ENCODE measurements at regions not wholly inside any gene's neighbourhood (a gene's known extent, or its start where the extent isn't known, plus 50 kb on each side); places are given as distances from the start of the nearest gene placed in this dataset.
"Not testable (repeated sequence)": the region's sequence is repeated elsewhere in the genome, so short reads cannot be mapped to it uniquely, and the experiment has no call there.

- Mint-ChIP-seq H3K27ac (no peak overlapping the region), H3K4me3 (no peak overlapping the region), H3K27me3 (no peaks in the 10 kb centered on the region), H3K4me1 (ENCODE audit: low read depth) (no peaks in the 10 kb centered on the region), H3K9me3 (no peaks in the 10 kb centered on the region), H3K36me3 (ENCODE audit: low read depth) (no peaks in the 10 kb centered on the region)
- intact Hi-C loops (cut with micrococcal nuclease) = no loop called here
- TF ChIP-seq CTCF (IDR thresholded peaks at IDR 0.05) = no peak
- POLR2A ChIA-PET = no interaction called here
- DNase-seq = no peak
- no peak for ATAC-seq
- CTCF ChIA-PET = no interaction called here
Measured at GRCh38 chr14:105622329-105622955, 96.1 kb downstream of the TMEM121 start.

GRCh38 chr14:105623178-105623577 is 96.8 kb downstream of the TMEM121 start:
- intact Hi-C loops (cut with micrococcal nuclease); POLR2A ChIA-PET; CTCF ChIA-PET: not testable (repeated sequence)

DNA sequence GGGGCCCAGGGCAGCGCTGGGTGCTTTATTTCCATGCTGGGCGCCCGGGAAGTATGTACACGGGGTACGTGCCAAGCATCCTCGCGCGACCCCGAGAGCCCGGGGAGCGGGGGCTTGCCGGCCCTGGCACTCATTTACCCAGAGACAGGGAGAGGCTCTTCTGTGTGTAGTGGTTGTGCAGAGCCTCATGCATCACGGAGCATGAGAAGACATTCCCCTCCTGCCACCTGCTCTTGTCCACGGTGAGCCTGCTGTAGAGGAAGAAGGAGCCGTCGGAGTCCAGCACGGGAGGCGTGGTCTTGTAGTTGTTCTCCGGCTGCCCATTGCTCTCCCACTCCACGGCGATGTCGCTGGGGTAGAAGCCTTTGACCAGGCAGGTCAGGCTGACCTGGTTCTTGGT is 98.0 kb downstream of the TMEM121 start:
- H3K4me1 Mint-ChIP-seq (ENCODE audit: low read depth); DNase-seq; H3K27me3 Mint-ChIP-seq; H3K9me3 Mint-ChIP-seq; CTCF ChIA-PET; H3K36me3 Mint-ChIP-seq (ENCODE audit: low read depth); H3K4me3 Mint-ChIP-seq; H3K27ac Mint-ChIP-seq; ATAC-seq; intact Hi-C loops (cut with micrococcal nuclease); POLR2A ChIA-PET: not testable (repeated sequence)

More at GRCh38 chr14:105623178-105623577, 96.8 kb downstream of the TMEM121 start:
- not testable (repeated sequence) for H3K4me3 Mint-ChIP-seq; DNase-seq; ATAC-seq; H3K4me1 Mint-ChIP-seq (ENCODE audit: low read depth); H3K27me3 Mint-ChIP-seq; H3K9me3 Mint-ChIP-seq; H3K36me3 Mint-ChIP-seq (ENCODE audit: low read depth); H3K27ac Mint-ChIP-seq

DNA sequence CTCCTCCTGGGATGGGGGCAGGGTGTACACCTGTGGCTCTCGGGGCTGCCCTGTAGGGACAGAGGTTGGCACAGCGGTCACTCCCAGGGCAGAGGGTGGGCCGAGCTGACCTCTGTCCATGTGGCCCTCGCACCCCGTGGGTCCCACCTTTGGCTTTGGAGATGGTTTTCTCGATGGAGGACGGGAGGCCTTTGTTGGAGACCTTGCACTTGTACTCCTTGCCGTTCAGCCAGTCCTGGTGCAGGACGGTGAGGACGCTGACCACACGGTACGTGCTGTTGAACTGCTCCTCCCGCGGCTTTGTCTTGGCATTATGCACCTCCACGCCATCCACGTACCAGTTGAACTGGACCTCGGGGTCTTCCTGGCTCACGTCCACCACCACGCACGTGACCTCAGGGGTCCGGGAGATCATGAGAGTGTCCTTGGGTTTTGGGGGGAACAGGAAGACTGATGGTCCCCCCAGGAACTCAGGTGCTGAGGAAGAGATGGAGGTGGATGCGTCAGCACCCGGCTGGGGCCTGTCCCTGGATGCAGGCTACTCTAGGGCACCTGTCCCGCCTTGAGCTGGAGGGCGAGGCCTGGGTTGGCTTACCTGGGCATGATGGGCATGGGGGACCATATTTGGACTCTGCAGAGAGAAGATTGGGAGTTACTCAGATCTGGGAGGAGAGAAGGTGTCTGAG is 98.5 kb downstream of the TMEM121 start:
- H3K4me3 Mint-ChIP-seq; H3K9me3 Mint-ChIP-seq; H3K27ac Mint-ChIP-seq; POLR2A ChIA-PET; intact Hi-C loops (cut with micrococcal nuclease); H3K4me1 Mint-ChIP-seq (ENCODE audit: low read depth); DNase-seq; ATAC-seq; H3K27me3 Mint-ChIP-seq; H3K36me3 Mint-ChIP-seq (ENCODE audit: low read depth); CTCF ChIA-PET: not testable (repeated sequence)

GRCh38 chr14:105625448-105625847 is 99.1 kb downstream of the TMEM121 start:
- H3K27ac Mint-ChIP-seq; intact Hi-C loops (cut with micrococcal nuclease); H3K27me3 Mint-ChIP-seq; H3K4me3 Mint-ChIP-seq; CTCF ChIA-PET; POLR2A ChIA-PET; H3K36me3 Mint-ChIP-seq (ENCODE audit: low read depth); ATAC-seq; H3K4me1 Mint-ChIP-seq (ENCODE audit: low read depth); H3K9me3 Mint-ChIP-seq; DNase-seq: not testable (repeated sequence)

DNA sequence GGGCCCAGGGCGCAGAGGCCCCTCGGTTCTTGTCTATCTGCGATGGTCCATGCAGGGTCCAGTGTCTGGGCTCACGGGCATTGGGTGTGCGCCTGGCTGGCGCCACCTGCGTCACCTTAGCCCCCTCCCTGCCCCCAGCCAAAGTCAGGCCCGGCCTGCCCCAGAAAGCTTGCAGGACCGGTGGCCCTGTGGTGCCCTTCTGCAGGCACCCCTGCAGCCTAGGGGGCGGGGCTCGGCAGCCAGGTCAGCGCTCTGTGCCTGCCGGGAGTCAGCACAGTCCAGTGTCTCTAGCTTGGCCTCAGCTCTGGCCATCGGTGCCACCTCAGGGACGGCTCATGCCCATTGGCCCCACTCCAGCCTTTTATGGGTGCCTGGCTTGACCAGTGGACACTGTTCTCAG is 99.7 kb downstream of the TMEM121 start:
- intact Hi-C loops (cut with micrococcal nuclease); H3K4me1 Mint-ChIP-seq (ENCODE audit: low read depth); H3K27me3 Mint-ChIP-seq; H3K4me3 Mint-ChIP-seq; CTCF ChIA-PET; H3K36me3 Mint-ChIP-seq (ENCODE audit: low read depth); H3K27ac Mint-ChIP-seq; ATAC-seq; POLR2A ChIA-PET; DNase-seq; H3K9me3 Mint-ChIP-seq: not testable (repeated sequence)

DNA sequence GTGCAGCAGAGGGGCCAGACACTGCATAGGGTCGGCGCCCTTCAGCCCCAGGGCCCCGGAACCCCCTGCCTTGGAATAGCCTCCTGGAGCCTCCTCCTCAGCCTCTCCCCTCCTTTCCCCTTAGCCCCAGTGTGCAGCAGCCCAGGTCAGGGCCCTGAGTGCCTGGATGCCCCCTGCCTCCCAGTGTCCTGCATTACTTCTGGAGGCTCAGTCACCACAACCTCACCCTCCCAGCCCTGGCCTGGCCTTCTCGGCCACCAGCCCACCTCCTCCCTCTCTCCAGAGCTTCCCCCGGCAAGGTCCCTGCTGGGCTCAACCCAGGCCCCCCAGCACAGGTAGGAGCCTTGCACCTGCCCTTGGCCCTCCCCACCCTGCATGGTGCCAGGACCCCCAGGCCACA is 100.3 kb downstream of the TMEM121 start:
- H3K36me3 Mint-ChIP-seq (ENCODE audit: low read depth); intact Hi-C loops (cut with micrococcal nuclease); DNase-seq; H3K4me1 Mint-ChIP-seq (ENCODE audit: low read depth); CTCF ChIA-PET; H3K9me3 Mint-ChIP-seq; H3K27ac Mint-ChIP-seq; ATAC-seq; H3K27me3 Mint-ChIP-seq; POLR2A ChIA-PET; H3K4me3 Mint-ChIP-seq: not testable (repeated sequence)

DNA sequence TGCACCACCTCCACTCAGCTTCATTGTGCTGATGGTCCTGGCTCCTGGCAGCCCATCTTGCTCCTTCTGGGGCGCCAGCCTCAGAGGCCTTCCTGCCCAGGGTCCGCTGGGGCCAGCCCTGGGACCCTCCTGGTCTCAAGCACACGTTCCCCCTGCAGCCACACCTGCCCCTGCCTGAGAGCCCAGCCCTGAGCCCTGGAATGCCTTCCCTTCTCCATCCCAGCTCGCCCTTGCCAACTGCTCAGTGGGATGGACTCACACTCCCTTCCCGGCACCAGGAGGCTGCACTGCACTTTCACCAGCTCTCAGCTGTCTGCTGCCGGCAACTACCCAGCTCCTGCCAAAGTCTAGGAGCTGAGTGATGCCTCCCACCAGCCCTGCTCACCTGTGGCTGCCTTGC is 100.9 kb downstream of the TMEM121 start:
- POLR2A ChIA-PET; H3K27me3 Mint-ChIP-seq; H3K4me3 Mint-ChIP-seq; H3K36me3 Mint-ChIP-seq (ENCODE audit: low read depth); H3K4me1 Mint-ChIP-seq (ENCODE audit: low read depth); H3K27ac Mint-ChIP-seq; intact Hi-C loops (cut with micrococcal nuclease); H3K9me3 Mint-ChIP-seq; DNase-seq; ATAC-seq; CTCF ChIA-PET: not testable (repeated sequence)
